ENCODE measurements at regions not wholly inside any gene's neighbourhood (a gene's known extent, or its start where the extent isn't known, plus 50 kb on each side); places are given as distances from the start of the nearest gene placed in this dataset.

DNA sequence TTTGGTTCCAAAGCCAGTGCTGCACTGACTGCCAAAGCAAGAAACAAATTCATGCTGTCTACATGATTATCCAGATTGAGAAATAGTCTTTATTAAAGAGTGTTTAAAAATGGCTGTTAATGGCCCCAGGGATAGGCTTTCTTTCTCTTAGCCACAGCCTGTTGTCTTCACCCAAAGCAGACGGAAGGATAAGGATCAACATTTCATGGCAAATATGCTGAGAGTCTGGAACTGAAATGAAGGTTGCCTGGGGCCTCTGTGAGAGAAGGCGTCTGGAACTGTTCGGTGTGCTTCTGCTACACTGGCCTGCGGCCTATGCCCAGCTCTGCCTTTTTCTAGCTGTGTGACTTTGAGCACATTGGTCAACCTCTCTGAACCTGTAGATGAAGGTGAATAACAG, 373.0 kb upstream of the ZFP64 start:
- Histone ChIP-seq H3K36me3 (ENCODE audit: control insufficient read depth in 1 of 2, insufficient read depth in 2 of 2, low read length in 2 of 2) (no peaks in the 10 kb centered on the region), H3K9me3 (ENCODE audit: control insufficient read depth in 1 of 2, insufficient read depth in 1 of 2, low read depth in 1 of 2, low read length in 2 of 2) (peaks cover 0 to 17% of the 10 kb centered on the region in 2 experiments; a peak in 2 of 4 replicates), H3K9ac (ENCODE audit: low read length) (no peak overlapping the region), H3K4me2 (ENCODE audit: low read length) (no peak overlapping the region), H2AFZ (ENCODE audit: low read depth, low read length, poor library complexity, severe bottlenecking) (no peak overlapping the region), H3K27ac (ENCODE audit: low read depth, low read length) (no peak overlapping the region), H4K20me1 (ENCODE audit: insufficient read depth) (no peaks in the 10 kb centered on the region), H3K4me3 (replicated peaks in 1 of 2; ENCODE audit: low read depth in 1 of 2, low read length in 2 of 2) (no peak overlapping the region), H3K9me2 (ENCODE audit: insufficient read depth) (no peaks in the 10 kb centered on the region), H3K79me2 (ENCODE audit: insufficient read depth, low read length) (no peaks in the 10 kb centered on the region), H3K4me1 (ENCODE audit: control insufficient read depth in 1 of 2, insufficient read depth in 2 of 2, low read length in 2 of 2) (no peaks in the 10 kb centered on the region), H3K27me3 (ENCODE audit: insufficient read depth, low read length) (no peaks in the 10 kb centered on the region)
- no peak for DNase-seq (ENCODE audit: low read depth, low spot score)
- no peak for ATAC-seq
- TF ChIP-seq POLR2AphosphoS5 (IDR thresholded peaks at IDR 0.05; ENCODE audit: low read depth, low read length) (no peak), SP1 (IDR thresholded peaks at IDR 0.05; ENCODE audit: low read depth) (no peak)
- POLR2A ChIA-PET, result no interaction called here
- CTCF ChIA-PET, result no interaction called here
- RAD21 ChIA-PET (ENCODE audit: low non-redundant PET in 1 of 2, low total read pairs in 2 of 2, uncharacterized antibody in 2 of 2, unreplicated experiment in 2 of 2), result no interaction called here
- BruUV-seq (replicated peaks), result no TSS peak
- intact Hi-C loops (cut with micrococcal nuclease), result no loop called here

DNA sequence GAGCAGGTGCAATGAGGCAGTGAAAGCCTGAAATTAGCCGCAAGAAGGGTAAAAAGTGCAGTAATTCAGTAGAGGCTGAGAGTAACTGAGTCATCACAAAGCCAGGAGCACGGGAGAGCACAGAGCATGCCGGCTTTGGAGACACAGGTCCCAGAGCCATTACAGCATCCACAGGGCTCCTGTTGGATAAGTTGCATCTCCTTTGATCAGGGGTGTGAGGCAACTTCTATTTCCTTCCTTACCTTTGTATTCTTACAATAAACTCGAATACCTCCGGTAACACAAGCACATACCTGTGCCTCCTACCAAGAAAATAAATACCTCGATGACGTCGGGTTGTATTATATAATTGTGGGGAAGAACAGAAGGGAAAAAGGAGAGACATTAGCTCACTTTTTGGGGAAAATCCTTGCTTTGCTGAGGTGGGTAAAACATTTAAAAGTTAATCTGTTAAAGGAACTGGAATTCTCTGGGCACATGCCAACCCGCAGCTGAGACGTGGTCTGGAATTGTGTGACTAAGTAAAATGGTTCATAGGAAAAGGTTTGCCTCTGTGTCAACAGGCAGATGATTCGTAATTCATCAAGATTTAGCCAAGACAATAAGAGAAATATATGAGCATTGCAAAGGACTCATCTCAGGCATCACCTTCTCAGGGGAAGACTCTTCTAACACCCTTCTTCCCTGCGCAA, 360.7 kb upstream of the ZFP64 start:
- BruUV-seq (replicated peaks), result no TSS peak
- no peak for DNase-seq (ENCODE audit: low read depth, low spot score)

More for the DNA sequence above, 360.7 kb upstream of the ZFP64 start:
- Histone ChIP-seq H3K4me3 (replicated peaks in 1 of 2; ENCODE audit: low read depth in 1 of 2, low read length in 2 of 2) (no peak overlapping the region), H3K9me3 (ENCODE audit: control insufficient read depth in 1 of 2, insufficient read depth in 1 of 2, low read depth in 1 of 2, low read length in 2 of 2) (0 out of 4 replicates have a peak, but pooled peaks cover 0 to 3% of the 10 kb centered on the region in 2 experiments), H4K20me1 (ENCODE audit: insufficient read depth) (no peaks in the 10 kb centered on the region), H3K27ac (ENCODE audit: low read depth, low read length) (no peak overlapping the region), H3K79me2 (ENCODE audit: insufficient read depth, low read length) (no peaks in the 10 kb centered on the region), H3K9me2 (ENCODE audit: insufficient read depth) (no peaks in the 10 kb centered on the region), H3K4me2 (ENCODE audit: low read length) (no peak overlapping the region), H3K27me3 (ENCODE audit: insufficient read depth, low read length) (no peaks in the 10 kb centered on the region), H2AFZ (ENCODE audit: low read depth, low read length, poor library complexity, severe bottlenecking) (no peak overlapping the region), H3K9ac (ENCODE audit: low read length) (no peak overlapping the region), H3K36me3 (ENCODE audit: control insufficient read depth in 1 of 2, insufficient read depth in 2 of 2, low read length in 2 of 2) (no peaks in the 10 kb centered on the region), H3K4me1 (ENCODE audit: control insufficient read depth in 1 of 2, insufficient read depth in 2 of 2, low read length in 2 of 2) (no peaks in the 10 kb centered on the region)
- no peak for ATAC-seq
- ChIA-PET POLR2A (no interaction called here), CTCF (no interaction called here), RAD21 (ENCODE audit: low non-redundant PET in 1 of 2, low total read pairs in 2 of 2, uncharacterized antibody in 2 of 2, unreplicated experiment in 2 of 2) (no interaction called here)
- intact Hi-C loops (cut with micrococcal nuclease), result no loop called here
- TF ChIP-seq YY1 (IDR thresholded peaks at IDR 0.05; ENCODE audit: extremely low read depth, insufficient replicate concordance, low read depth, low read length), result no peak
- TF ChIP-seq, protein P1, sequence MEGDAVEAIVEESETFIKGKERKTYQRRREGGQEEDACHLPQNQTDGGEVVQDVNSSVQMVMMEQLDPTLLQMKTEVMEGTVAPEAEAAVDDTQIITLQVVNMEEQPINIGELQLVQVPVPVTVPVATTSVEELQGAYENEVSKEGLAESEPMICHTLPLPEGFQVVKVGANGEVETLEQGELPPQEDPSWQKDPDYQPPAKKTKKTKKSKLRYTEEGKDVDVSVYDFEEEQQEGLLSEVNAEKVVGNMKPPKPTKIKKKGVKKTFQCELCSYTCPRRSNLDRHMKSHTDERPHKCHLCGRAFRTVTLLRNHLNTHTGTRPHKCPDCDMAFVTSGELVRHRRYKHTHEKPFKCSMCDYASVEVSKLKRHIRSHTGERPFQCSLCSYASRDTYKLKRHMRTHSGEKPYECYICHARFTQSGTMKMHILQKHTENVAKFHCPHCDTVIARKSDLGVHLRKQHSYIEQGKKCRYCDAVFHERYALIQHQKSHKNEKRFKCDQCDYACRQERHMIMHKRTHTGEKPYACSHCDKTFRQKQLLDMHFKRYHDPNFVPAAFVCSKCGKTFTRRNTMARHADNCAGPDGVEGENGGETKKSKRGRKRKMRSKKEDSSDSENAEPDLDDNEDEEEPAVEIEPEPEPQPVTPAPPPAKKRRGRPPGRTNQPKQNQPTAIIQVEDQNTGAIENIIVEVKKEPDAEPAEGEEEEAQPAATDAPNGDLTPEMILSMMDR (IDR thresholded peaks at IDR 0.05 in 2 of 3, conservative IDR thresholded peaks at IDR 0.05 in 1 of 3; ENCODE audit: borderline replicate concordance in 1 of 3, insufficient read depth in 1 of 3, low read depth in 2 of 3, low read length in 2 of 3), result no peak
- TF ChIP-seq, protein P2, sequence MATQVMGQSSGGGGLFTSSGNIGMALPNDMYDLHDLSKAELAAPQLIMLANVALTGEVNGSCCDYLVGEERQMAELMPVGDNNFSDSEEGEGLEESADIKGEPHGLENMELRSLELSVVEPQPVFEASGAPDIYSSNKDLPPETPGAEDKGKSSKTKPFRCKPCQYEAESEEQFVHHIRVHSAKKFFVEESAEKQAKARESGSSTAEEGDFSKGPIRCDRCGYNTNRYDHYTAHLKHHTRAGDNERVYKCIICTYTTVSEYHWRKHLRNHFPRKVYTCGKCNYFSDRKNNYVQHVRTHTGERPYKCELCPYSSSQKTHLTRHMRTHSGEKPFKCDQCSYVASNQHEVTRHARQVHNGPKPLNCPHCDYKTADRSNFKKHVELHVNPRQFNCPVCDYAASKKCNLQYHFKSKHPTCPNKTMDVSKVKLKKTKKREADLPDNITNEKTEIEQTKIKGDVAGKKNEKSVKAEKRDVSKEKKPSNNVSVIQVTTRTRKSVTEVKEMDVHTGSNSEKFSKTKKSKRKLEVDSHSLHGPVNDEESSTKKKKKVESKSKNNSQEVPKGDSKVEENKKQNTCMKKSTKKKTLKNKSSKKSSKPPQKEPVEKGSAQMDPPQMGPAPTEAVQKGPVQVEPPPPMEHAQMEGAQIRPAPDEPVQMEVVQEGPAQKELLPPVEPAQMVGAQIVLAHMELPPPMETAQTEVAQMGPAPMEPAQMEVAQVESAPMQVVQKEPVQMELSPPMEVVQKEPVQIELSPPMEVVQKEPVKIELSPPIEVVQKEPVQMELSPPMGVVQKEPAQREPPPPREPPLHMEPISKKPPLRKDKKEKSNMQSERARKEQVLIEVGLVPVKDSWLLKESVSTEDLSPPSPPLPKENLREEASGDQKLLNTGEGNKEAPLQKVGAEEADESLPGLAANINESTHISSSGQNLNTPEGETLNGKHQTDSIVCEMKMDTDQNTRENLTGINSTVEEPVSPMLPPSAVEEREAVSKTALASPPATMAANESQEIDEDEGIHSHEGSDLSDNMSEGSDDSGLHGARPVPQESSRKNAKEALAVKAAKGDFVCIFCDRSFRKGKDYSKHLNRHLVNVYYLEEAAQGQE (IDR thresholded peaks at IDR 0.05; ENCODE audit: low read depth), result no peak
- no peak for TF ChIP-seq ATF3 (IDR thresholded peaks at IDR 0.05)
- TF ChIP-seq SRF (IDR thresholded peaks at IDR 0.05; ENCODE audit: low read depth), result no peak
- no peak for TF ChIP-seq JUND (IDR thresholded peaks at IDR 0.05)
- TF ChIP-seq SP1 (IDR thresholded peaks at IDR 0.05; ENCODE audit: low read depth), result no peak
- TF ChIP-seq FOSL1 (IDR thresholded peaks at IDR 0.05; ENCODE audit: low read depth), result no peak
- TF ChIP-seq EZH2phosphoT487 (IDR thresholded peaks at IDR 0.05; ENCODE audit: borderline replicate concordance), result no peak
- TF ChIP-seq RAD21 (IDR thresholded peaks at IDR 0.05; ENCODE audit: low read depth), result no peak
- no peak for TF ChIP-seq MAX (IDR thresholded peaks at IDR 0.05)
- TF ChIP-seq EGR1 (IDR thresholded peaks at IDR 0.05; ENCODE audit: low read depth), result no peak

Measured in HCT116 (cell line).